Forelimb muscle (tissue), 1 donor: ENCODE measurements at regions not wholly inside any gene's neighbourhood (a gene's known extent, or its start where the extent isn't known, plus 50 kb on each side); places are given as distances from the start of the nearest gene placed in this dataset.

ENCODE experiments used
- DNase-seq: peaks from one replicate; pipeline ENCODE4 v3.0.0-alpha.2; 2013; ENCODE audit warnings: low read depth

DNA sequence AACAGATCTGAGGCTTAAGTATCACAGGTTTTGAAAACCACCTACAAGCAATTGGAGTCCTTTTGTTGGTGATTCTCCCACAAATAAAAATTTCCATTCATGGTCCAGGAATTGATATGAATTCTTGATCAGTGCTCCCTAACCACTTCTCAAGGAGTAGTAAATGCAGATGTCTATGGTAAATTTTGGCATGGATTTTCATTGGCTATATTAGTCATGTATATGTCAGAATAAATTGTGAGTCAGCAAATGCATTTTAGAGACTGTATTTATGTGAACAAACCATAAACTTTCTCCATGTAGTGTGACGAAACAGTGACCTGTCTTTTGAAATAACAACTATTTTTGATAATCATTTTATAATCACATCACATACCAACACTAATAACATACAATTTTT, 611.1 kb downstream of the HTR1A start:
- DNase-seq = no peak

- DNase-seq = no peak
Observed at GRCh38 chr5:63346451-63346850, 615.8 kb downstream of the HTR1A start.

DNA sequence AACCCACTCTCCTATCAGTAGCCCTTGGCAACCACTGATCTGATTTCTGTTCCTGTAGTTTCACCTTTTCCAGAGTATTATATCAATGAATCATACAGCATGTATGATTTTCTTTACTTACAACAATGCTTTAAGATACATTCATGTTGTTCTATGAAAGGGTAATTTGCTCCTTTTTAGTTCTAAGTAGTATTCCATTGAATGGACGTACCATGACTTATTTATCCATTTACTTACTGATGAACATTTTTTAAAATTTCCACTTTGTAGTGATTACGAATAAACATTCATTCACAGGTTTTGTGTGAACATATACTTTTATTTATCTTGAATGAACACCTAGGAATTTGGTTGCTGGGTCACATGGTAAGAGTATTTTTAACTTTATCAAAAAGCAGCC, 620.8 kb downstream of the HTR1A start:
- no peak for DNase-seq

DNA sequence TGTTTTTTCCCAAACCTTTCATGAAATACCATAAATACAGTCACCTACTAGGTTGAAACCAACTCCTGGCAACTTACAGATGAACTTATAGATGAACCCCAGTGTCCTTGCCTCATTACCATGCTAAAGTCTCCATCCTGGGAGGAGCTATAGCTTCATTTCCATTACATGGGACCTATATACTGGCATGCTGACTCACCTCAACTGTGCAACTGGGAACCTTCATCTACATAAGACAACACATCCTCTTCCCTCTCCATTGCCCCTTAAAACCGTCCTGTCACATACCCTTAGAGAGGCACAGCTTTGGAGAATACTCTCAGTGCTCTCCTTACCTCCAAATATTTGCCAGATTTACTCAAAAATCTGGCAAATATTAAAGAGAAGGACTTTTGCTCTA, 638.3 kb downstream of the HTR1A start:
- no peak for DNase-seq

- DNase-seq = no peak
Observed at GRCh38 chr5:63314551-63314950, 647.7 kb downstream of the HTR1A start.

GRCh38 chr5:63310644-63311043, 651.6 kb downstream of the HTR1A start:
- no peak for DNase-seq

GRCh38 chr5:63306909-63307308, 655.3 kb downstream of the HTR1A start:
- DNase-seq = no peak

GRCh38 chr5:63293317-63293716, 668.9 kb downstream of the HTR1A start:
- no peak for DNase-seq

GRCh38 chr5:63286724-63287123, 675.5 kb downstream of the HTR1A start:
- DNase-seq = no peak

GRCh38 chr5:63263411-63263810, 684.8 kb downstream of the LRRC70 start:
- DNase-seq = no peak

DNA sequence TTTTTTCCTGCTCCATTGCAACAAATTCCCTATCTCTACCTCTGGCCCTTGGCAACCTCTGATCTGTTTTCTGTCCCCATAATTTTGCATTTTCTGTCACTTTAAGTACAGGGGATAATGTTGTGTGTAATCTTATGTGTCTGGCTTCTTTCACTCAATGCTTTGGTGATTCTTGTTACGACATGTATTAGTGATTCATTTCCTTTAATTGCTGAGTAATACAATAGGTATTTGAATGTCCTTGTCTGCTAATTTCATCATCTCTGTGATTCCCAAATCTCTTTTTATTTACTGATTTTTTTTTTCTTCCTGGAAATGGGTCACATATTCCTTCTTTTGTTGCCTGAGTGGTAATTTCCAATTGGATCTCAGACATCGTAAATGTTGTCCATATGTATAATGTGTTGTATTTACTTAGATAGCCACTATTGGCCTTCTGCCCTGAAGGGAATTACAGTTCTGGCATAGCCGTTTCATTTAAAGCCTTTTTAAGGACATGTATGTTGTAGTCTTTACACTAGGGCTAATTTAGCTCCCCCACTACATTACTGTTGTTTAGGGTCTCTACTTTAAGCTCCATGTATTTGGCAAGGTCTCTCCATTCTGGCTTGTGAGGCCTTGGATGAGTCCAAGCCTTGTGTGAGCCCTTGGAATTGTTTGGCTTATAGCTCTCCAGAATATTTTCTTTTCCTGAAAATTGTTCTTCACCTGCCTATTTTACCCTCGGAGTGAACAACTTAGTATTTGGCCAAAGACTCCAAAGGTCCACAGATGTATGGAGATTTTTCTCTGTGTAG, 683.8 kb downstream of the LRRC70 start:
- peak; percentile 2 for DNase-seq

DNA sequence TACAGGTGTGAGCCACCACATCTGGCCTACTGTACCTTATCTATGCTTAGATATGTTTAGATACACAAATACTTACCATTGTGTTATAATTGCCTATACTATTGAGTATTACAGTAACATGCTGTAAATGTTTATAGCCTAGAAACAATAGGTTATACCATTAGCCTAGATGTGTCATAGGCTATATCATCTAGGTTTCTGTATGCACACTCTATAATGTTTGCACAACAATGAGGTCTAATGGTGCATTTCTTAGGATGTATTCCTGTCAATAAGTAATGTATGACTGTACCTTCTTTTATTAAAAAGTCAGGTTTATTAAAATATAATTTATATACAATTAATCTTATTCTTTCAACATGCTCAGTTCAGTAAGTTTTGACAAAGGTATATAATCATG, 683.1 kb downstream of the LRRC70 start:
- DNase-seq = no peak

DNA sequence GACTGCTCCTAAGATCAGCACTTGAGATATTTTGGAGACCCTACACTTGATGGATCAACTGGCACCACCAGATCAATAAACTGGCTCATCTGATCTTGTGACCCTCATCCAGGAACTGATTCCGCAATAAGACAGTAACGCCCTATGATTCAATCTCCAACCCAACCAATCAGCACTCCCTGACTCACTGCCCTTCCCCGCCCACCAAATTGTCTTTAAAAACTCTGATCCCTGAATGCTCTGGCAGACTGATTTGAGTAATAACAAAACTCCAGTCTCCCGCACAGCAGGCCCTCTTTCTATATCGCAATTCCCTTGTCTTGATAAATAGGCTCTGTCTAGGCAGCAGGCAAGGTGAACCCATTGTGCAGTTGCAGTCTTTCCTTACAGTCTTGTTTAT, 677.0 kb downstream of the LRRC70 start:
- DNase-seq = no peak

DNA sequence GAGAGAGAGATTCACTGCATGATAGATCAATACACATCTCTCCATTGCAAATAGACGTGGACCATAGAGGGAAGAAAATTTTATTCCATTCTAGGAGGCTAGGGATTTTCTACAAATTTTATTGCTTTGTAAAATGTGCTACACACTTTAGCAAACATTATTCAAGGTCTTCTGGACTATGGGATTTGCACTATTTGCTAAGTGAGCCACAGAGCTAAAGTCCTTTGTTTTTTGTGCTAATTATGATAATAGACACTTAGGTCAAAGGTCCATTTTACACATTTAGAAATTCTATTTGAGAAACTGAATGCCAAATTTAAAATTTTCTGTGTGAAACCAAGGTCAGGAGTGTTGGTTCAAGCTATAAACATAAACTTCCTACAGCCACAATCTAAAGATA, 672.3 kb downstream of the LRRC70 start:
- no peak for DNase-seq

GRCh38 chr5:63249960-63250359, 671.3 kb downstream of the LRRC70 start:
- no peak for DNase-seq

DNA sequence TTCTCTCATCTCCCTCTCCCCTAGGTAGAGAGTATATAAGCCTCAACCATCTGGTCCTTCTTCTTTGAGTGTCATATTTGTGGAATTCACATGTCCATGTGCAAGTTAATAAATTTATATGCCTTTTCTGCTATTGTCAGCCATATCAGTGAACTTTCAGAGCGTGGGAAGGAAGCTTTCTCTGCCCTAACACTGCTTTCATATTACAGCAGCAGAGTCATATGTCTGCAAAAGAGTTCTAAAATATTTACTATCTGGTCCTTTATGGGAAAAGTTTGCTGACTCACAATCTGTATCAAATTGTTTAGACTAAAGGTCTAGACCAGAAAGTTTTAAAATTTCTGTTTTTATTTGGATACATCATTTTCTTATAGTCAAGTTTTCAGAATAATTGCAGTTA, 669.0 kb downstream of the LRRC70 start:
- no peak for DNase-seq

- no peak for DNase-seq
Observed at GRCh38 chr5:63245271-63245670, 666.7 kb downstream of the LRRC70 start.

DNA sequence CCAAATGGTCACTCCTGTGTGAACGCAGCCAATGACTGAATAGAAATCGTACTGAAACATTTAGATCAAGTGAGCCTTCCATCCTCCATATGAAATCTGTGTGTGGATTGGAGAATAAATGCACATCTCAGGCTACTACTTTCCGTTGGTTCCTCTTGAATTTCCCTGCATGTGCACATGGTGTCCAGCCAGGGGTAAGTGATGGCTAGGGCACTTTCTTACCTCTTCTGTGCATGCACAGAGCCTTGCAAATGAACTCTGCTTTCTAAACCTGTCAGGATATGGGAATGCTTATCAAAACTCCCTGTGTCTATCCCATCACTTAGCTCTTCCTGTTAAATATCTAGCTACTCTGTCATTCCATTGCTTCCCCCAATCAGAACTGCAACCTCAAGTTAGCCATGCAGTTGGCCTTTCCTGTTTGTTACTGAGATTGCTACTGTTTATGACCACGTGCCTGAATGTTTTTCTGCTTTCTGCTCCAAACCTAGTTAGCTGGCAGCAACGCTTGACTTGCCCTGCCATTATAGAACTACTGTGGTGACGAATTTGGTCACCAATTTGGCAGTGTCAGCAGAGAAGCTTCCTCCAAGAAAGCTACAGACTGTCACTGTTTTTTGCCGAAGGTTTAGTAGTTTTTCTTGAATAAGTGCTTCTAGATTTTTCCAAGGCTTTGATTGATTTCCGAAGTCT, 661.6 kb downstream of the LRRC70 start:
- no peak for DNase-seq

- no peak for DNase-seq
Observed at GRCh38 chr5:63233911-63234310, 655.3 kb downstream of the LRRC70 start.

DNA sequence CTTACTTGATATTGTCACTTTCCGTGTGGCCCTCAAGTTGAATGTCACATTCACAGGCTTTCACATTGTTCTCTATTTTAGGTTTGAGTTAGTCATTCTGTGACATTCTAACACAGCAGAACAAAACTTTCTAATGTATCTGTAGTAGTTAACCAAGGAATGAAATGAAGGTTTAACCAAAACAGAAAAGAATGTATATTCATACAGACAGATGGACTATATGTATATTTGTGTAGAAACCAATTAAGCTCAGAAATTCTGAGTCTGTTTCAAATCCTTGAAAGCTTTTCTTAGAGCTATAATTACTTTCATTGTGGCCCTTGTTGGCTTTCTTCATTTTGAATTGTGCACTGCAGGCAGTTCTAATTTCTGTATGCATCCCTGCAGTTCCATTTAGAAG, 654.7 kb downstream of the LRRC70 start:
- DNase-seq = no peak

DNA sequence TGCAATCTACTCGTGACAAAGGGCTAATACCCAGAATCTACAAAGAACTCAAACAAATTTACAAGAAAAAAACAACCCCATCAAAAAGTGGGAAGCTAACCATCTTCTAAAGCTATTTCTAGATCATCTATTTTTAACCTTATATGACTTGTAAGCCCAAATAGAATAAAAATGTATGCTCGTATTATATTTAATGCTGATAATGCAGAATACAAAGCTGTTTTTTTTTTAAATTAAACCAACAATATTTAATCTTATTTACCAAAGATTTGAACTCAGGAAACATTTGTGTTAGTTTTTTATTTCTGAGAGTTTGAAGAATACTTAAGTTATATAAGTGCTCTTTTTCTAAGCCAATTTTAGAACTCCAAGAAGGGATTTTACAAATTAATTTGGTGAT, 652.1 kb downstream of the LRRC70 start:
- DNase-seq = no peak

DNA sequence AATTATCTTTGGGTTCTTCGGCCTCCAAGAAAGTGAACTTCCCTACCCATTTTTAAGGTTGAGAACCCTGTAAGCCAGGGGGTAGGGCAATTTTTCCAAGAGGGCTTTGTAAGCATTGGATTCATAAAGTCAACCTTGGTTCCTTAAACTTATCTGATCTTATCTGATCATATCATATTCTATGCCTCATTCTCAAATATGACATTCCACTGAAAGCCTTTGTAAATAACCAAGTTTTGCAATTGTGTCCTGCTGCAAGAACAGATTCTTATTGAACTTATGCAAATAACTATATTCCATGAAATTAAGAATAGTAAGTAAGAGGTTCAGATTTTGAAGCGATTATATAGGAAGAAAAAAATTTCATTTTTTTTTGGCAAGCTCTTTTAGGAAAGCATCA, 649.5 kb downstream of the LRRC70 start:
- DNase-seq = no peak

GRCh38 chr5:63220244-63220643, 641.6 kb downstream of the LRRC70 start:
- no peak for DNase-seq

- no peak for DNase-seq
Observed at GRCh38 chr5:63217422-63217821, 638.8 kb downstream of the LRRC70 start.
